Smooth muscle cell (in vitro differentiated cells): ENCODE measurements at regions not wholly inside any gene's neighbourhood (a gene's known extent, or its start where the extent isn't known, plus 50 kb on each side); places are given as distances from the start of the nearest gene placed in this dataset.
A peak's percentile ranks its signal among the peaks of the same experiment; 100 is the strongest.

ENCODE experiments used
- DNase-seq: peaks from one replicate; lab custom pipeline; 2025; ENCODE audit not compliant: unreplicated experiment; lab: John Stamatoyannopoulos, UW
- H2AFZ ChIP-seq: fragments of 200-600 bp; sonication (generic); 2 replicates; pipeline ENCODE4 v1.6.0; 2016; ENCODE audit warnings: antibody characterized with exemption, low read depth, mild to moderate bottlenecking
- H3F3A ChIP-seq: fragments of 200-600 bp; sonication (generic); 2 replicates; pipeline ENCODE4 v1.6.0; 2017; ENCODE audit warnings: antibody characterized with exemption, low read depth
- H3K27ac ChIP-seq: fragments of 200-600 bp; sonication (generic); 2 replicates; pipeline ENCODE4 v1.5.1; 2016; ENCODE audit warnings: low read depth, mild to moderate bottlenecking
- H3K27me3 ChIP-seq: fragments of 200-600 bp; sonication (generic); 2 replicates; pipeline ENCODE4 v1.6.1; 2016; ENCODE audit warnings: low read depth, mild to moderate bottlenecking
- H3K36me3 ChIP-seq: fragments of 200-600 bp; sonication (generic); 2 replicates; pipeline ENCODE4 v1.5.1; 2016; ENCODE audit warnings: low read depth
- H3K4me1 ChIP-seq: fragments of 200-600 bp; sonication (generic); 2 replicates; pipeline ENCODE4 v1.5.1; 2016; ENCODE audit warnings: low read depth
- H3K4me2 ChIP-seq: fragments of 200-600 bp; sonication (generic); 2 replicates; pipeline ENCODE4 v1.6.0; 2016; ENCODE audit warnings: mild to moderate bottlenecking
- H3K4me3 ChIP-seq: fragments of 200-600 bp; sonication (generic); 2 replicates; pipeline ENCODE4 v1.5.1; 2016; ENCODE audit warnings: mild to moderate bottlenecking
- H3K79me2 ChIP-seq: fragments of 200-600 bp; sonication (generic); 2 replicates; pipeline ENCODE4 v1.6.0; 2016; ENCODE audit warnings: low read depth, mild to moderate bottlenecking
- H3K9ac ChIP-seq: fragments of 200-600 bp; sonication (generic); 2 replicates; pipeline ENCODE4 v1.6.0; 2016; ENCODE audit warnings: low read depth
- H3K9me3 ChIP-seq: fragments of 200-600 bp; sonication (generic); replicated peaks from 2 replicates; pipeline ENCODE4 v1.5.1; 2016; ENCODE audit warnings: low read depth
- H4K20me1 ChIP-seq: fragments of 200-600 bp; sonication (generic); 2 replicates; pipeline ENCODE4 v1.6.0; 2016; ENCODE audit warnings: low read depth
- CTCF ChIP-seq: fragments of 200-600 bp; sonication (generic); IDR thresholded peaks from 2 replicates; pipeline ENCODE4 v1.5.1; 2017; ENCODE audit warnings: borderline replicate concordance, mild to moderate bottlenecking, antibody characterized with exemption; ENCODE audit not compliant: insufficient read depth, poor library complexity, severe bottlenecking
- WGBS: methylation state at CpG from one replicate; pipeline ENCODE4 v1.1.7; 2016; ENCODE audit warnings: low lambda C conversion rate; 5-methylcytosine and 5-hydroxymethylcytosine counted together

- H3F3A ChIP-seq: peaks cover 8% of the 10 kb centered on the region
- H4K20me1 ChIP-seq: peaks cover 99% of the 10 kb centered on the region
- no peaks in the 10 kb centered on the region for H3K9me3 ChIP-seq
- peak overlapping the region; percentile 32 for H3K4me2 ChIP-seq
- DNase-seq: no peak
- no peak overlapping the region for H3K9ac ChIP-seq
- peaks cover 34% of the 10 kb centered on the region for H3K4me1 ChIP-seq
- no peaks in the 10 kb centered on the region for H3K27me3 ChIP-seq
- H3K36me3 ChIP-seq: no peaks in the 10 kb centered on the region
- H3K79me2 ChIP-seq: peaks cover 54% of the 10 kb centered on the region
- peak overlapping the region; percentile 42 for H3K27ac ChIP-seq
- H2AFZ ChIP-seq: no peak overlapping the region
- no peak overlapping the region for H3K4me3 ChIP-seq
- TF ChIP-seq CTCF: no peak
- WGBS: 40% methylated on average over 10 of the region's 10 CpGs
Observed at GRCh38 chr2:120787822-120788700, 52.4 kb downstream of the GLI2 start.

GRCh38 chr2:120791243-120791961 is 55.7 kb downstream of the GLI2 start:
- no peak overlapping the region for H3K4me3 ChIP-seq
- peaks cover 29% of the 10 kb centered on the region for H3K4me1 ChIP-seq
- H3K9ac ChIP-seq: no peak overlapping the region
- H3K9me3 ChIP-seq: no peaks in the 10 kb centered on the region
- H3K27me3 ChIP-seq: no peaks in the 10 kb centered on the region
- no peak for TF ChIP-seq CTCF
- H3F3A ChIP-seq: peaks cover 8% of the 10 kb centered on the region
- 72% methylated on average over 14 of the region's 14 CpGs for WGBS
- H2AFZ ChIP-seq: no peak overlapping the region
- H3K27ac ChIP-seq: no peak overlapping the region
- peaks cover 95% of the 10 kb centered on the region for H4K20me1 ChIP-seq
- peaks cover 46% of the 10 kb centered on the region for H3K79me2 ChIP-seq
- no peaks in the 10 kb centered on the region for H3K36me3 ChIP-seq
- no peak for DNase-seq
- H3K4me2 ChIP-seq: no peak overlapping the region

- Histone ChIP-seq H3K4me1 (peaks cover 24% of the 10 kb centered on the region), H4K20me1 (peaks cover 96% of the 10 kb centered on the region), H3K4me3 (no peak overlapping the region), H3K9ac (no peak overlapping the region), H3K9me3 (no peaks in the 10 kb centered on the region), H3K4me2 (no peak overlapping the region), H2AFZ (no peak overlapping the region), H3K36me3 (no peaks in the 10 kb centered on the region), H3F3A (peaks cover 8% of the 10 kb centered on the region), H3K27me3 (no peaks in the 10 kb centered on the region), H3K27ac (no peak overlapping the region), H3K79me2 (peaks cover 46% of the 10 kb centered on the region)
- TF ChIP-seq CTCF: no peak
- DNase-seq: no peak
- 60% methylated on average over 11 of the region's 11 CpGs for WGBS
Observed at GRCh38 chr2:120791962-120792297, 56.3 kb downstream of the GLI2 start.
